Gastroesophageal sphincter (tissue), 3 donors: ENCODE measurements at regions not wholly inside any gene's neighbourhood (a gene's known extent, or its start where the extent isn't known, plus 50 kb on each side); places are given as distances from the start of the nearest gene placed in this dataset.

Experiments used
- CTCF ChIP-seq, 4 experiments: fragments of 200-600 bp in 2 of 4; fragments of 450-650 bp in 2 of 4; sonication (generic) in 1 of 4; IDR thresholded peaks; one replicate each; pipeline ENCODE4 v1.5.1; 2017 to 2019; ENCODE audit warnings: antibody characterized with exemption in 4 of 4, mild to moderate bottlenecking in 2 of 4, moderate library complexity in 2 of 4
- EP300 ChIP-seq: sonication (generic); formaldehyde crosslinking; IDR thresholded peaks from one replicate; pipeline ENCODE4 v1.6.1; 2017; ENCODE audit warnings: antibody characterized with exemption, mild to moderate bottlenecking
- POLR2A ChIP-seq, 2 donors: fragments of 450-650 bp; IDR thresholded peaks; one replicate each; pipeline ENCODE4 v1.6.1; 2017; ENCODE audit warnings: antibody characterized with exemption in 2 of 2, mild to moderate bottlenecking in 2 of 2, moderate library complexity in 1 of 2
- POLR2AphosphoS5 ChIP-seq: sonication (generic); formaldehyde crosslinking; IDR thresholded peaks from one replicate; pipeline ENCODE4 v1.6.1; 2017; ENCODE audit warnings: antibody characterized with exemption

GRCh38 chr16:8271344-8271743 lies 319.0 kb downstream of the TMEM114 start:
- TF ChIP-seq POLR2AphosphoS5 (no peak), CTCF (IDR thresholded peaks at IDR 0.05) (no peak), POLR2A (IDR thresholded peaks at IDR 0.05) (no peak), EP300 (no peak)
